Activated T-helper 2 cell treated with anti-CD3 and anti-CD28 coated beads, Interferon-gamma antibody, Interleukin-2, Interleukin-4, amounts not matched to agents 10 μg/mL and 5 μg/mL and 100 μg/mL, durations not matched to agents 14 hours and 24 hours and 36 hours (primary cell): ENCODE measurements at regions not wholly inside any gene's neighbourhood (a gene's known extent, or its start where the extent isn't known, plus 50 kb on each side); places are given as distances from the start of the nearest gene placed in this dataset.

Experiments used
- DNase-seq: peaks from one replicate; pipeline ENCODE4 v3.0.0; 2021; ENCODE audit warnings: low spot score
- H3K27ac Mint-ChIP-seq: one replicate; pipeline ENCODE4 v1.8.0; 2021; ENCODE audit warnings: mixed read lengths
- H3K27me3 Mint-ChIP-seq: one replicate; pipeline ENCODE4 v1.8.0; 2021; ENCODE audit warnings: low read depth, mixed read lengths
- H3K36me3 Mint-ChIP-seq: one replicate; pipeline ENCODE4 v1.8.0; 2021; ENCODE audit warnings: low read depth, mixed read lengths
- H3K4me1 Mint-ChIP-seq: one replicate; pipeline ENCODE4 v1.8.0; 2021; ENCODE audit warnings: low read depth, mixed read lengths
- H3K4me3 Mint-ChIP-seq: one replicate; pipeline ENCODE4 v1.8.0; 2021; ENCODE audit warnings: low read depth, mild to moderate bottlenecking, moderate library complexity, mixed read lengths
- H3K9me3 Mint-ChIP-seq: one replicate; pipeline ENCODE4 v1.8.0; 2021; ENCODE audit warnings: mixed read lengths
- intact Hi-C: fragments of 100-400 bp; cut with micrococcal nuclease; formaldehyde crosslinking; loops from one replicate; pipeline ENCODE4 v1.15.1; 2023

DNA sequence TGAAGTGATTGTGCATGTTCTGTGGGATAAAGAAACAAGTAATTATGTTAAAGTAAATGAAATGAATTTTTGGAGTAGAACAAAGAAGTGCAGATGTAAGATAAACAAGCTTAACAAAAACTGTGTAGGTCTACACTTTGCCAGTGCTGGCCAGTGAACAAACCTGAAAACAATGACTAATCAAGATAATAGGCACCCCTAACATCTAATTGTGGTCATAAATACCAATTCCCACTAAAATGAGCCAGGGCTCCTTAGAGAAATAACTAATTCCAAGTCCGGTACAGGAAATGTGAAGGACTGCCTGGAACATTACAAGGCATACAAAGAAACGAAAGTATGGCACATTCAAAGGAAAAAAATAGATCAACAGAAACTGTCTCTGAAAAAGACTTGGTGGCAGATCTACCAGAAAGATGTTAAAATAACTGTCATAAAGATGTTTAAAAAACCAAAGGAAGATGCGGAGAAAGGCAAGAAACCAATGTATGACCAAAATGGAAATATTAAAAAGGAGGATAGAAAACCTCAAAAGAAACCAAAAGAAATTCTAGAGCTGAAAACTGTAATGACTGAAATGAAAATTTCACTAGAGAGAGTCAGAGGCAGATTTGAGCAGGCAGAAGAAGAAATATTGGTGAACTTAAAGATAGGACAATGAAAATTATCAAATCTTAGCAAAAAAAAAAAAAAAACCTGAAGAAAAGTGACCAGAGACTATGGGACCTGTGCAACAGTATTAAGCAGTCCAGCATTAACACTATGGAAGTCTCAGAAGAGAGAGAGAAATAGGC lies 94.7 kb upstream of the SLC66A3 start:
- no peak overlapping the region for H3K27ac Mint-ChIP-seq
- peaks cover 12% of the 10 kb centered on the region for H3K9me3 Mint-ChIP-seq
- H3K27me3 Mint-ChIP-seq, result peaks cover 26% of the 10 kb centered on the region
- H3K4me1 Mint-ChIP-seq, result no peaks in the 10 kb centered on the region
- no peaks in the 10 kb centered on the region for H3K36me3 Mint-ChIP-seq
- no peak for DNase-seq
- no peak overlapping the region for H3K4me3 Mint-ChIP-seq
- intact Hi-C loops, result no loop called here

DNA sequence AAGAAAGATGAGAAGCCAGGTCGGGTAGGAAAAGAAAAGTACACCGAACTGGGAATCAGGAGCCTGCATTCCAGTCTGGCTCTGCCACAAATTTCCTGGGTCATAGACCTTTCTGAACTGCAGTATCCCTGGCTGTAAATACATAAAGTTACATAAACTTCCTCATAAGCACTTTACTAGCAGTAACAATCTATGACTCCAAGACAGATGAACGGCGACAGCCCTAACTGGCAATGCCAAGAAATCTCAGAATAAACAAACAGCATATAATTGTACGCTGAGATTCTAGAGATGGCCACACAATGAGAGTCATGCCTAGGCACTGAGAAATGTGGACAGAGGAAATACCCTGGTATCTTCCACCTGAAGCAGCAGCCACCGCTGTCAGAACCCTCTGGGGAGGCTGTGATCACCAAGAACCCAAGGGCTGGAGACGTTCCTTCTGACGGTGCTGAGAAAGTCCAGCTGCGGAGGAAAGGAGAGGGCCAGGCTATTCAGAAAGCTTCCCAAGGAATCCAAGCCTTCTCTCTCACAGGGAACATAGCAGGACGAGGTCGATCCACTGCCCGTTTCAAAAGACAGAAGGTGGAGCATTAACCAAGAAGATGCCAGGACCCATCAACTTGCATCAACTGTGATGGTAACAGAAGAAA lies 89.3 kb upstream of the SLC66A3 start:
- Mint-ChIP-seq H3K27ac (no peak overlapping the region), H3K9me3 (peaks cover 2% of the 10 kb centered on the region), H3K4me3 (no peak overlapping the region), H3K36me3 (no peaks in the 10 kb centered on the region), H3K4me1 (no peaks in the 10 kb centered on the region), H3K27me3 (peaks cover 14% of the 10 kb centered on the region)
- no peak for DNase-seq
- intact Hi-C loops, result no loop called here

DNA sequence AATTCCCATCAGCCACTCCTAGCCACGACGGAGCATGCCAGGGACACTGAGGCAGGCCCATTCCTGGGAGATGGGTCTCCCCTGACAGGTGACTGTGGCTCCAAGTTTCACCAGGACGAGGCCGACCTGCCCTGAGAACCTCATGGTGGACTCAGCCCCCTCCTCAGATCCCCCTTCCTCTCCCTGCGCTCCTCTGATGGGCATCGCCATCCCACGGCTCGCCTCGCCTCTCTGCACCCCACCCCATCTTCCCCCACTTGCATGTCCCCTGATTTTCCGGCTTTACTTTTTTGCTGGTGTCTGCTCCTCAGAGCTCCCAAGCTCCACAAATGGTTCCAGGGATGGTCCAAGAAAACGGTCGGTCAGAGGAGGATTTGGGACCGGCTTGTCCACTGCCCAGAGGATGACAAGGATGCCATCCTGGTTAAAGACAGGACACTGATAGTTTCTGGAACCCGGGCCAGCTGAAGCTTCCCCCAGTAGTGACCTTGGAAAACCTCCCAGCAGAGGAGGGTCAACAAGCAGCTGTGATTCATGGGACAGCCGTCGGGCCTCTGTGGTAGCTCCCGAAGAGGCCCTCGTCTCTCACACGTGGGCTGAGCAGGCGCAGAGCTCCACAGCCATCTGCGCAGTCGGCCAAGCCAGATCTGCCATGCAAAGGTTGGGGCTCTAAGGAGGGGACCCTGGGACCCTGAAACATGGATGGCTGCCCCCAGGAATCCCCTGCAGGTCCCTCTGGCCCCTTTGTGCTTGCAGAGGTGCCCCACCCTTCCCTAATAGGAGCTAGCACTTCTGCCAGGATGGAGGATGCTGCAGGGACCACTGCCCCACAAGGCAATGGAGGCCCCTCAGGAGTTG lies 87.8 kb upstream of the SLC66A3 start:
- intact Hi-C loops, result no loop called here
- no peak overlapping the region for H3K4me3 Mint-ChIP-seq
- no peak overlapping the region for H3K27ac Mint-ChIP-seq
- H3K4me1 Mint-ChIP-seq, result peaks cover 7% of the 10 kb centered on the region
- no peaks in the 10 kb centered on the region for H3K9me3 Mint-ChIP-seq
- no peak for DNase-seq
- H3K27me3 Mint-ChIP-seq, result peaks cover 18% of the 10 kb centered on the region
- no peaks in the 10 kb centered on the region for H3K36me3 Mint-ChIP-seq

DNA sequence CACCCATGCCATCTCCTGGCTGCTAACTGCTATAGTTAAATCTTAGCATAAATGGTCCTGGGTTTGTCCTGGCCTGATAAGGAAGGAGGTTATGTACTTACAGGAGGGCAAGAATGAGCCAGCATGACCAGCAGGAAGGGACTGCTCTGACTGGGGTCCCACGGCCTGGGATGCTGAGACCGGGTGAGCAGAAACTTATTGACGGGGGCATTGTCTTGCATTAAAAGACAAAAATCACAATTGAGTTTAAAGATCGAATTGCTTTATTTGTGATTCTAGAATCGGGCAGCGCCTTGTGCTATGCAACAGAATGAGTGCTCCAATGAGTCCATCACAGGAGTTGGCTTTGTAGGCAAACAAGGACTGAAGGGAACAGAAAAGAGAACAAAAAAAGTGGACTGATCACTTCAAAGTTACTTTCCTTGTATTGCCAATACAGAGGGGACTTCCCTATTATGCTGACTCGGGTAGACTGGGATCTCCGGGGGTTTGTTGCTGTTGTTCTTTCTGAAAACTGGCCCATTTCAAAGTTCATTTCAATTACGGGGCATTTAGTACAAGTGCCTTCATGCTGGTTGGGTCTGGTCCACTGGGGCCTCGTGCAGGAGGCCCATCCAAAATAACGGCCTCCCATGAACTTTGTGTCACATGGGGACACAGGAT lies 87.1 kb upstream of the SLC66A3 start:
- Mint-ChIP-seq H3K4me1 (peaks cover 13% of the 10 kb centered on the region), H3K36me3 (no peaks in the 10 kb centered on the region), H3K27ac (no peak overlapping the region), H3K4me3 (no peak overlapping the region), H3K9me3 (no peaks in the 10 kb centered on the region), H3K27me3 (peaks cover 18% of the 10 kb centered on the region)
- intact Hi-C loops, result no loop called here
- no peak for DNase-seq

DNA sequence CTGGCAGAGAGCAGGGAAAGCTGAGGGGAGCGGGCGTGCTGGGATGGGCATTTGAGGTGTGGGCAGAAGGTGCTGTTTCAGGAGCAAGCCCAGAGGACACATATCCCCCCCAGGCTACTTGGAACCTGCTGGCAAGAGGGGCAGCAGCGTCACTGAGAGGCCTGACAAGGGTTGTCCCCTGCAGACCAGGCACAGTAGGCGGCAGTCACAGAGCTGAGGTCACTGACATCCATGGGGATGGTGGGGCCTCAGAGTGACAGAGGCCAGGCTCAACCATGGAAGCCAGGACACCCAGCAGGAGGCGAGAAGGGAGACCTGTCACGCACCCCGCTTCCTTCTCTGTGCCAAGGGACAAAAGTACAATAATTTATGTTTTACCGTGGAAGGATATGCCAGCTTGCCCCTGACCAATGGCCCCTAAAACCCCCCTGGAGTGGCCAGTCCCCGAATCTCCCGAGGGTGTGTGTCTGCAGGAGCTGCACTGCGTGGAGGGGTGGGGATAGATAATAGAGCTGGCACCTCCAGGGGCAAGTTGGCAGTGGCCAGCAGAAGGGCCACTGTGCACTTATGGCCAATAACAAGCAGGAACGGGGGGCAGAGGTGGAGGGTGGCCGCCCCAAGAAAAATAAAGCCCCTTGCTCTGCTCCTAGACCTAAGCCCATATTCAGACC lies 86.3 kb upstream of the SLC66A3 start:
- intact Hi-C loops, result no loop called here
- no peaks in the 10 kb centered on the region for H3K36me3 Mint-ChIP-seq
- DNase-seq, result no peak
- H3K4me1 Mint-ChIP-seq, result peaks cover 16% of the 10 kb centered on the region
- no peak overlapping the region for H3K27ac Mint-ChIP-seq
- H3K4me3 Mint-ChIP-seq, result no peak overlapping the region
- no peaks in the 10 kb centered on the region for H3K9me3 Mint-ChIP-seq
- H3K27me3 Mint-ChIP-seq, result peaks cover 13% of the 10 kb centered on the region

DNA sequence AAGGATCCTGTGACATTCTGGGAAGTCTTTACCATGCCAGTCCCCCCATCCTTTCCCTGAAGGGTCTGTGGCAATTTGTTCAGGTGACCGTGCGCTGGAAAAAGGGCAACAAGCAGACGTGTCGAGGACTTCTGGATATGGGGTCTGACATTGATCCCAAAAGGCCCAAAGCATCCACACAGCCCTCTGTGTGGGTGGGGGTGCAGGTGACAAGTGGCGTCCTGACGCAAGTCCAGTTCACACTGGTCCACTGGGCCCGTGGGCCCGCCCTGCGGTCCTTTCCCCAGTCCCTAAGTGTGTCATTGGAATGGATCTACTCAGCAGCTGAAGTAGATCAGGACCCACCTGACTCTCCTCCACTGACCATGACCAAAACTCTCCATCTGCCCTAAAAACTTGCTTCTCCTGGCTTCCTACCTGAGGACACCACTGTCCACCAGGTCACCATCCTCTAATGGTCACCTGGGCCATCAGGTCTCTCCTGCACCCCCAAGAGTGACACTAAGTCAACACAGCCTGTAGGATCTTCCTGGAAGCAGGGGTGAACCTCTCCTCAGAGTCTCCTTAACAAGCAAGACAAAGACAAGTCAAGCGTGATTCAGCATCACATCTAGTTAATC lies 85.6 kb upstream of the SLC66A3 start:
- no peak for DNase-seq
- Mint-ChIP-seq H3K9me3 (no peaks in the 10 kb centered on the region), H3K27me3 (peaks cover 13% of the 10 kb centered on the region), H3K36me3 (no peaks in the 10 kb centered on the region), H3K4me3 (no peak overlapping the region), H3K4me1 (peaks cover 16% of the 10 kb centered on the region), H3K27ac (no peak overlapping the region)
- intact Hi-C loops, result no loop called here

DNA sequence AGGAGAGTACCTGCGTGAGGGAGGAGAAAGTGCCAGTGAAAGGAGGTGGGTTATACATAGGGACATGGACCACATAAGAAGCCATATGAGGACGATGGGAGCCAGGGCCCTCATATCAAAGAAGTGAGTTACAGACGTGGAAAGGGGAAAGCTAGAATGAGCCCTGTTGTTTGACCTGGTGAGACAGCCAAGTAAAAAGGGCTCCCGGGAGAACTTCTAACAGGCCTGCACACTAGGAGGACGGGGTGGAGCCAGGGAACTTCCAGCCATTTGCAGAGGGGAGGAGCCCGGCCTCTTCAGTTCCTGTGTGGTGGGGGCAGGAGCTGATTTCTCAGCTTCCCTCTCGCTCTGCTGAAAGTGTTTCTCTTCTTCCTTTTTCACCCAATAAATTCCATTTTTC lies 84.1 kb upstream of the SLC66A3 start:
- intact Hi-C loops, result no loop called here
- H3K36me3 Mint-ChIP-seq, result no peaks in the 10 kb centered on the region
- DNase-seq, result no peak
- H3K4me1 Mint-ChIP-seq, result peaks cover 16% of the 10 kb centered on the region
- peaks cover 12% of the 10 kb centered on the region for H3K27me3 Mint-ChIP-seq
- no peaks in the 10 kb centered on the region for H3K9me3 Mint-ChIP-seq
- H3K27ac Mint-ChIP-seq, result no peak overlapping the region
- H3K4me3 Mint-ChIP-seq, result no peak overlapping the region

DNA sequence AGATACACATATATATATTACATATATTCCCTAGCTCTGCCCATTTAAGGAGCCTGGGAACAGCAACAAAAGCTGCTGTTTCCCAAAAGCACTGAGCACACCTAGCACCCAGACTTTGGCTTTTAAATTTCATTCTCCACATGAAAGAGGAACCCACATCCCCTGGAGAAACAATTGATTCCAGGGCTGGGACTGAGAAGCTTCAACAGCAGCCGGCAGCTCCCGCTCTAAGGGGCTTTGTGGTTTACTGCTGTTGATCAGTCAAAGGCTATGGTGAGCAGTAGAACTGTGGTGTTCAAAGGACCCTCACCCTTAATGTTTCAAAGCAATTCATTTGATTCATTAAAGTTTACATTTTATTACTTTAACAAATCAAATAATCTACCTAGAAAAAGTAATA lies 83.3 kb upstream of the SLC66A3 start:
- Mint-ChIP-seq H3K4me1 (peaks cover 16% of the 10 kb centered on the region), H3K9me3 (no peaks in the 10 kb centered on the region), H3K4me3 (no peak overlapping the region), H3K36me3 (no peaks in the 10 kb centered on the region), H3K27me3 (peaks cover 12% of the 10 kb centered on the region), H3K27ac (no peak overlapping the region)
- no peak for DNase-seq
- intact Hi-C loops, result no loop called here

DNA sequence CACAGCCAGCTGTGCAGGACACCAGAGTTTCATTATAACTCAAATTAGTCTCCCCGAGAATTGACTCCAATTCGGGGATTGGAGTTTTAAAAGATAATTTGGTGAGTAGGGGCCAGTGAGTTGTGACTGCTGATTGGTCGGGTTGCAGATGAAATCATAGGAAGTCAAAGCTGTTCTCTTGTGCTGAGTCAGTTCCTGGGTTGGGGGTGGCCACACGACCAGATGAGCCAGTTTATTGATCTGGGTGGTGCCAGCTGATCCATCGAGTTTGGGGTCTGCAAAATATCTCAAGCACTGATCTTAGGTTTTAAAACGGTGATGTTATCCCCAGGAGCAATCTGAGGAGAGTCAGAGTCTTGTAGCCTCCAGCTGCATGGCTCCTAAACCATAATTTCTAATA lies 82.7 kb upstream of the SLC66A3 start:
- Mint-ChIP-seq H3K27ac (no peak overlapping the region), H3K9me3 (no peaks in the 10 kb centered on the region), H3K27me3 (peaks cover 16% of the 10 kb centered on the region), H3K36me3 (no peaks in the 10 kb centered on the region), H3K4me1 (peaks cover 16% of the 10 kb centered on the region), H3K4me3 (no peak overlapping the region)
- DNase-seq, result no peak
- intact Hi-C loops, result no loop called here

GRCh38 chr2:11073251-11073650 lies 82.0 kb upstream of the SLC66A3 start:
- Mint-ChIP-seq H3K9me3 (no peaks in the 10 kb centered on the region), H3K27ac (no peak overlapping the region), H3K36me3 (no peaks in the 10 kb centered on the region), H3K4me3 (no peak overlapping the region), H3K27me3 (peaks cover 20% of the 10 kb centered on the region), H3K4me1 (peaks cover 16% of the 10 kb centered on the region)
- DNase-seq, result no peak
- intact Hi-C loops, result no loop called here

DNA sequence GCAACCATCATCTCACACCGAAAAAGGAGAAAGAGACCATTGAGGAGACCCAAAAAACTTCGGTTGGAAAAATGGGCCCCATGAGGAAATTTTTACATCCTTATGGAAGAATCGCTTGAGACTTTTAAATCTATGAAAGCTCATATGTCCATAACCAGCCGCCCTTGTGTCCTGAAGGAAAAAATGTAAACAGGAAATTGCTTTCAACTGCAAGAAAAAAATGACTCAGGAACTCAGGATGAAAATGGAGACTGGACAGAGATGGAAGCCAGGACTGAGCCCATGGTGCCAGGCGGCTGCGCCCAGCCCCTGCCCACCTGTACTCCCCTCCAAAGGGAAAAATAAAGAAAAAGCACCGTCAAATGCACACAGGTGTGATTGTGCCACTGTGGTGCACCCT lies 81.5 kb upstream of the SLC66A3 start:
- Mint-ChIP-seq H3K27me3 (peaks cover 22% of the 10 kb centered on the region), H3K4me3 (no peak overlapping the region), H3K9me3 (no peaks in the 10 kb centered on the region), H3K27ac (no peak overlapping the region), H3K4me1 (peaks cover 16% of the 10 kb centered on the region), H3K36me3 (no peaks in the 10 kb centered on the region)
- no peak for DNase-seq
- intact Hi-C loops, result no loop called here

GRCh38 chr2:11074246-11074820 lies 80.9 kb upstream of the SLC66A3 start:
- DNase-seq, result no peak
- Mint-ChIP-seq H3K9me3 (no peaks in the 10 kb centered on the region), H3K4me1 (peaks cover 16% of the 10 kb centered on the region), H3K27me3 (peaks cover 22% of the 10 kb centered on the region), H3K27ac (no peak overlapping the region), H3K4me3 (no peak overlapping the region), H3K36me3 (no peaks in the 10 kb centered on the region)
- intact Hi-C loops, result no loop called here
